GM12878 (cell line): ENCODE measurements at regions not wholly inside any gene's neighbourhood (a gene's known extent, or its start where the extent isn't known, plus 50 kb on each side); places are given as distances from the start of the nearest gene placed in this dataset.

Source experiments
- CHD4 ChIP-seq: fragments of 200-600 bp; sonication (generic); IDR thresholded peaks from 2 replicates; pipeline ENCODE4 v1.6.1; 2016; ENCODE audit warnings: mild to moderate bottlenecking
- TAF1 ChIP-seq: IDR thresholded peaks from 2 replicates; pipeline ENCODE4 v1.6.1; 2011; ENCODE audit warnings: mild to moderate bottlenecking, low read depth, low read length, borderline replicate concordance
- TF ChIP-seq, protein P1 (sequence below): IDR thresholded peaks from 2 replicates; pipeline ENCODE4 v1.6.1; 2012; ENCODE audit warnings: low read depth, low read length, improper control_type of control experiment
- TF ChIP-seq, protein P2 (sequence below): IDR thresholded peaks from 2 replicates; pipeline ENCODE4 v1.6.1; 2012; ENCODE audit warnings: improper control_type of control experiment, low read depth, low read length; ENCODE audit not compliant: insufficient replicate concordance
- TF ChIP-seq, protein P3 (sequence below), 3 experiments: IDR thresholded peaks in 2 of 3; conservative IDR thresholded peaks in 1 of 3; 2 replicates each; pipeline ENCODE4 v1.5.1; 2011; ENCODE audit warnings: low read depth in 3 of 3, low read length in 3 of 3, mild to moderate bottlenecking in 3 of 3, control low read depth in 2 of 3, moderate library complexity in 2 of 3, inconsistent platforms in 1 of 3, mixed read lengths in 1 of 3; ENCODE audit not compliant: control insufficient read depth in 2 of 3, insufficient read depth in 1 of 3; ENCODE audit errors: extremely low read depth in 1 of 3

DNA sequence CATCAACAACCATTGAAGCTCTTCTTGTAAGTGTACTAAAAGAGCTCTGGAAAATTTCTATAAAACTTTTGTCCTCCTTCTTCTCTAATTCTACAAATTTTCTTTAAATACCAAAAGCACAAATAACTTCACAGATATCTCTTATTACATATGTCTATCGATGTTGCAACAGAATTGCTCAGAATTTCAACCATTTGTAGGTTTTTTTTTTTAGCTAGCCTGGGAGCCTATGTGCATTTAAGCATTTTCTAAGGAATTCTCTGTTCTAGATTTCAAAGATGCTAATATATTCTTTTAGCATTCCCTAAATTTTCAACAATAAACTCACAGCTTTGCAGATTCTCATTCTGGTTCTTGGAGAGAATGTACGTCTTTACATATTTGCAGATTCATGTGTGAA, 774.3 kb upstream of the NR2F2 start:
- TF ChIP-seq, protein P1, sequence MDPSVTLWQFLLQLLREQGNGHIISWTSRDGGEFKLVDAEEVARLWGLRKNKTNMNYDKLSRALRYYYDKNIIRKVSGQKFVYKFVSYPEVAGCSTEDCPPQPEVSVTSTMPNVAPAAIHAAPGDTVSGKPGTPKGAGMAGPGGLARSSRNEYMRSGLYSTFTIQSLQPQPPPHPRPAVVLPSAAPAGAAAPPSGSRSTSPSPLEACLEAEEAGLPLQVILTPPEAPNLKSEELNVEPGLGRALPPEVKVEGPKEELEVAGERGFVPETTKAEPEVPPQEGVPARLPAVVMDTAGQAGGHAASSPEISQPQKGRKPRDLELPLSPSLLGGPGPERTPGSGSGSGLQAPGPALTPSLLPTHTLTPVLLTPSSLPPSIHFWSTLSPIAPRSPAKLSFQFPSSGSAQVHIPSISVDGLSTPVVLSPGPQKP, result no peak
- TF ChIP-seq, protein P2, sequence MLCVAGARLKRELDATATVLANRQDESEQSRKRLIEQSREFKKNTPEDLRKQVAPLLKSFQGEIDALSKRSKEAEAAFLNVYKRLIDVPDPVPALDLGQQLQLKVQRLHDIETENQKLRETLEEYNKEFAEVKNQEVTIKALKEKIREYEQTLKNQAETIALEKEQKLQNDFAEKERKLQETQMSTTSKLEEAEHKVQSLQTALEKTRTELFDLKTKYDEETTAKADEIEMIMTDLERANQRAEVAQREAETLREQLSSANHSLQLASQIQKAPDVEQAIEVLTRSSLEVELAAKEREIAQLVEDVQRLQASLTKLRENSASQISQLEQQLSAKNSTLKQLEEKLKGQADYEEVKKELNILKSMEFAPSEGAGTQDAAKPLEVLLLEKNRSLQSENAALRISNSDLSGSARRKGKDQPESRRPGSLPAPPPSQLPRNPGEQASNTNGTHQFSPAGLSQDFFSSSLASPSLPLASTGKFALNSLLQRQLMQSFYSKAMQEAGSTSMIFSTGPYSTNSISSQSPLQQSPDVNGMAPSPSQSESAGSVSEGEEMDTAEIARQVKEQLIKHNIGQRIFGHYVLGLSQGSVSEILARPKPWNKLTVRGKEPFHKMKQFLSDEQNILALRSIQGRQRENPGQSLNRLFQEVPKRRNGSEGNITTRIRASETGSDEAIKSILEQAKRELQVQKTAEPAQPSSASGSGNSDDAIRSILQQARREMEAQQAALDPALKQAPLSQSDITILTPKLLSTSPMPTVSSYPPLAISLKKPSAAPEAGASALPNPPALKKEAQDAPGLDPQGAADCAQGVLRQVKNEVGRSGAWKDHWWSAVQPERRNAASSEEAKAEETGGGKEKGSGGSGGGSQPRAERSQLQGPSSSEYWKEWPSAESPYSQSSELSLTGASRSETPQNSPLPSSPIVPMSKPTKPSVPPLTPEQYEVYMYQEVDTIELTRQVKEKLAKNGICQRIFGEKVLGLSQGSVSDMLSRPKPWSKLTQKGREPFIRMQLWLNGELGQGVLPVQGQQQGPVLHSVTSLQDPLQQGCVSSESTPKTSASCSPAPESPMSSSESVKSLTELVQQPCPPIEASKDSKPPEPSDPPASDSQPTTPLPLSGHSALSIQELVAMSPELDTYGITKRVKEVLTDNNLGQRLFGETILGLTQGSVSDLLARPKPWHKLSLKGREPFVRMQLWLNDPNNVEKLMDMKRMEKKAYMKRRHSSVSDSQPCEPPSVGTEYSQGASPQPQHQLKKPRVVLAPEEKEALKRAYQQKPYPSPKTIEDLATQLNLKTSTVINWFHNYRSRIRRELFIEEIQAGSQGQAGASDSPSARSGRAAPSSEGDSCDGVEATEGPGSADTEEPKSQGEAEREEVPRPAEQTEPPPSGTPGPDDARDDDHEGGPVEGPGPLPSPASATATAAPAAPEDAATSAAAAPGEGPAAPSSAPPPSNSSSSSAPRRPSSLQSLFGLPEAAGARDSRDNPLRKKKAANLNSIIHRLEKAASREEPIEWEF, result no peak
- no peak for TF ChIP-seq CHD4
- TF ChIP-seq TAF1, result no peak
- TF ChIP-seq, protein P3, sequence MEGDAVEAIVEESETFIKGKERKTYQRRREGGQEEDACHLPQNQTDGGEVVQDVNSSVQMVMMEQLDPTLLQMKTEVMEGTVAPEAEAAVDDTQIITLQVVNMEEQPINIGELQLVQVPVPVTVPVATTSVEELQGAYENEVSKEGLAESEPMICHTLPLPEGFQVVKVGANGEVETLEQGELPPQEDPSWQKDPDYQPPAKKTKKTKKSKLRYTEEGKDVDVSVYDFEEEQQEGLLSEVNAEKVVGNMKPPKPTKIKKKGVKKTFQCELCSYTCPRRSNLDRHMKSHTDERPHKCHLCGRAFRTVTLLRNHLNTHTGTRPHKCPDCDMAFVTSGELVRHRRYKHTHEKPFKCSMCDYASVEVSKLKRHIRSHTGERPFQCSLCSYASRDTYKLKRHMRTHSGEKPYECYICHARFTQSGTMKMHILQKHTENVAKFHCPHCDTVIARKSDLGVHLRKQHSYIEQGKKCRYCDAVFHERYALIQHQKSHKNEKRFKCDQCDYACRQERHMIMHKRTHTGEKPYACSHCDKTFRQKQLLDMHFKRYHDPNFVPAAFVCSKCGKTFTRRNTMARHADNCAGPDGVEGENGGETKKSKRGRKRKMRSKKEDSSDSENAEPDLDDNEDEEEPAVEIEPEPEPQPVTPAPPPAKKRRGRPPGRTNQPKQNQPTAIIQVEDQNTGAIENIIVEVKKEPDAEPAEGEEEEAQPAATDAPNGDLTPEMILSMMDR (IDR thresholded peaks at IDR 0.05 in 2 of 3, conservative IDR thresholded peaks at IDR 0.05 in 1 of 3; ENCODE audit: control insufficient read depth in 2 of 3, extremely low read depth in 1 of 3, insufficient read depth in 1 of 3, low read depth in 3 of 3, low read length in 3 of 3), result no peak
